ENCODE measurements at regions not wholly inside any gene's neighbourhood (a gene's known extent, or its start where the extent isn't known, plus 50 kb on each side); places are given as distances from the start of the nearest gene placed in this dataset.
"Not testable (repeated sequence)": the region's sequence is repeated elsewhere in the genome, so short reads cannot be mapped to it uniquely, and the experiment has no call there.

GRCh38 chr9:62833323-62834200, 1643.7 kb downstream of the SPATA31A7 start:
- DNase-seq, result peak; percentile 14

- DNase-seq, result peak; percentile 48
These were observed 1647.5 kb downstream of the SPATA31A7 start for GRCh38 chr9:62837254-62837911.

- DNase-seq, result peak; percentile 84
These were observed 1648.3 kb downstream of the SPATA31A7 start for GRCh38 chr9:62838024-62838718.

GRCh38 chr9:62839168-62839567, 1649.3 kb downstream of the SPATA31A7 start:
- not testable (repeated sequence) for DNase-seq

GRCh38 chr9:62843145-62843544, 1653.3 kb downstream of the SPATA31A7 start:
- DNase-seq, result not testable (repeated sequence)

GRCh38 chr9:62843706-62844290, 1654.0 kb downstream of the SPATA31A7 start:
- DNase-seq, result not testable (repeated sequence)

GRCh38 chr9:62844681-62845185, 1654.9 kb downstream of the SPATA31A7 start:
- DNase-seq, result not testable (repeated sequence)

- not testable (repeated sequence) for DNase-seq
These were observed 1658.4 kb downstream of the SPATA31A7 start for GRCh38 chr9:62848258-62848657.

- not testable (repeated sequence) for DNase-seq
These were observed 1660.2 kb downstream of the SPATA31A7 start for GRCh38 chr9:62849991-62850390.

GRCh38 chr9:62857280-62857679, 1667.4 kb downstream of the SPATA31A7 start:
- DNase-seq, result not testable (repeated sequence)

- not testable (repeated sequence) for DNase-seq
These were observed 1668.4 kb downstream of the SPATA31A7 start for GRCh38 chr9:62858240-62858639.

- DNase-seq, result not testable (repeated sequence)
These were observed 1671.4 kb downstream of the SPATA31A7 start for GRCh38 chr9:62860939-62861860.

- not testable (repeated sequence) for DNase-seq
These were observed 1672.3 kb downstream of the SPATA31A7 start for GRCh38 chr9:62862180-62862579.

- DNase-seq, result not testable (repeated sequence)
These were observed 1673.5 kb downstream of the SPATA31A7 start for GRCh38 chr9:62863319-62863718.

GRCh38 chr9:62863867-62864266, 1674.0 kb downstream of the SPATA31A7 start:
- not testable (repeated sequence) for DNase-seq

GRCh38 chr9:62864481-62865469, 1674.9 kb downstream of the SPATA31A7 start:
- peak; percentile 59 for DNase-seq

- not testable (repeated sequence) for DNase-seq
These were observed 1679.2 kb downstream of the SPATA31A7 start for GRCh38 chr9:62869061-62869460.

- not testable (repeated sequence) for DNase-seq
These were observed 1681.9 kb downstream of the SPATA31A7 start for GRCh38 chr9:62871765-62872164.

- DNase-seq, result not testable (repeated sequence)
These were observed 1684.4 kb downstream of the SPATA31A7 start for GRCh38 chr9:62874213-62874612.

Data from right kidney (tissue), 1 donor.